GM21367 (cell line): ENCODE measurements at regions not wholly inside any gene's neighbourhood (a gene's known extent, or its start where the extent isn't known, plus 50 kb on each side); places are given as distances from the start of the nearest gene placed in this dataset.

Experiments
- ATAC-seq: cut with Tn5 transposase; IDR thresholded peaks from one replicate; pipeline ENCODE4 v1.9.1; 2021; ENCODE audit not compliant: unreplicated experiment

DNA sequence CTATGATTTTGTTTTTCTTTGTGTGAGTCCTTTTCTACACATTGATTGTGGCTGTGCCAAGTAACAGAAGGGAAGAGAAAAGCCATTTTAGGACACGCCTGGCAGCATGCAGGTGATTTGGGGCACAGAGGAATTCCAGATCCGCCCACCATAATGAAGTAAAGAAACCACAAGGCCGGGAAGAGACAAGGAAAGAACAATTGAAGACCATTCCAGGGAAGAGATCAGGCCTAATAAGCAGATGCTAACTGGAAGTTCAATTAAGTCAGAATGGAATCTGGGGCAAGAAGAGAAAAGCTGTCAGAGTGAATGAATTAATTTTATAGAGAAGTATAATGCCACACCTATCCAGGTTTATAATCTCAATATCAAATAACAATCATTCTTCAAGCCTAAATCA lies 110.2 kb upstream of the ISL1 start:
- ATAC-seq, result no peak

DNA sequence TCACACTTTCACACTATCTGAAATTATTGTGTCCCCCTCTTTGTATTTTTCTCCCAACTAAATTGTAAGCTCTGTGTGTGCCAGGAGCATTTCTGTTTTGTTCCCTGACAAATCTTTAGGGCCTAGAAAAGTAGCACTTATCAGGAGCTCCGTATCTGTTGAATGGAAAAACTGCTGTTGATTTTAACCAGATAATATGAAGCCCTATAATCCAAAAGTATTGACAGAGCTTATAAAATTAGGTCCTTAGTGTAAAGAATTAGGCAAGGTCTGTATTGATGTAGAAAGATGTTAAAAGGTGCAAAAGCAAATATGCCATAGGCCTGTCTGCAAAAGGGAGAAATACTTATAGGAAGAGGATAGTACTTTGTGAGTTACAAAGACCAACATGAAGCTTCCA lies 109.4 kb upstream of the ISL1 start:
- no peak for ATAC-seq

DNA sequence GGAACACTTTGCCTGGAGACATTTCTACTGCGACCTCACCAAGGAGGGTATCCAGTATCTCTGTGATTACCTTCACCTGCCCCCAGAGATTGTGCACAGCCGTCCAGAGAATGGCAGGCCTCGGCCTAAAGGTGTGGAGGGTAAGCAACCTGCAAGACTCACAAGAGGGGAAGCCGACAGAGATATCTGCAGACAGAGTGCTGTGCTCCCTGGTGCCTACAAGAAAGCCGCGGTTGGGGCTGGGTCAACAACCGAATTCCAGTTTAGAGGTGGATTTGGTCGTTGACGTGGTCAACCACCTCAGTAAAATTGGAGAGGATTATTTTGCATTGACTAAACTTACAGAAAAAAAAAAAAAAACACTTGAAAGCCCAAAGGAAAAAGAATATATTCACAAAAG lies 107.8 kb upstream of the ISL1 start:
- ATAC-seq, result no peak

DNA sequence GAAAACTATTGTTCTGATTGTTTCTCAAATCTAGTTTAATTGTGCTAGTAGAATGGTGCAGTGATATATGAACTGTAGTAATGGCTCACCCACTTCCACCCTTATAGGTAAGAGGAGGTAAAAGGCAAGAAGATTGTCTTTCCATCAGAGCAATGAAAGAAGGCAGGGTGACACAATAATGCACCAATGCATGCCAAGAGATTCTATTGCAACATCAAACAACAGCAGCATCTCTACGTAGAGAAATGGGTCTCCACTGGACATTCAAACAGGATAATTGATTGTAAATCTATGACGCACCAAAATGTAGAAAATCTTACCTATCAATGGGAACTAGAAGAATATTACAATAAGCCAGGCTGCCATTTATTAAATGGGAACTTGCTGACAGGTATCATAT lies 107.0 kb upstream of the ISL1 start:
- no peak for ATAC-seq

DNA sequence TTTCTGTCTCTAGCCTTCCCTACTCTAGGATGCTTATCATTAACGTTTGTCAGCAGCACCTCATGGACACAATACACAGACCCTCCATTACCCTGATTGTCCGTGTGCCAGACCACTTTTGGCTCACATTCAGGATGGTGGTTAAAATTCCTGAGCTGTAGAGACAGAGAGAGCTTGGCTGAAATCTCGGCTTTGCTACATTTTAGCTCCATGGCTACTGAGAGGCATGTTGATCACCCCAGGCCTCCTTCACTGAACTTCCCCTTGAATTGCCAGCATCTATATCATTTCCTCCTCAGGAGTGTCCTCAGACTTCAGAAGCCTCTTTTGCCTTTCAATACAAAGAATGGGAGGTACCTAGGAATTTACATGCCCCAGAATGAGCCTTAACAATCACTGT lies 104.7 kb upstream of the ISL1 start:
- ATAC-seq, result no peak

DNA sequence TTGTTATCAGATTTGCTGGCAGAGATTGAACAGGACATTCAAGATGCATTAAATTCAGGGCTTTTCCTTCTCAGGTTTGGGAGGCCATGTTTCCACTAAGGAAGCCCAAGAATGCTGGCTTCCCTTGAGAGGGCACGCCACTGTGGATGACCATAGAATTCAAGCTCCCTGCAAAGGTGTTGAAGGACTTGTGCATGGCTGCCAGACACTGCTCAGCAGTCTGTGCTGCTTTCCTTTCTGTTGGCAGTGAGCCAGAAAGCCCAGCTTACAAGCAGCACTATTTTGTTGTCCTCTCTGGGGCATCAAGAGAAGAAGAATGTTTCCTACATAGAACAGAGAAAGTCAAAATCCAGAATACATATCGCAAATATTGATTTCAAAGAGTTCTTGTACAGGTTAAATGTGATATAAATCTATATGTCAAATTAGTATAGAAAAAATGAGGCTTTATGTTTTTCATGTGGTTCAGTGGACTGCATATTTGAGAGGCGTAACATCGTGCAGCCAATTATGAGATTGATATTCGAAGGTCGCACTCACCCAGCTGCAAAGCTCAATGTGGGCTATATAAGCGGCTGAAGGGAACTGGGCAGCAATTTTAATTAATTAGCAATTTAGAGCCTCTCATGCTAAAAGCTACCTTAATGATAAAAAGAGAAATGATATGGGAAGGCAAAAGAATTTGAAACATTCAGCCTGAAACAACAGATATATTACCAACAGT lies 103.1 kb upstream of the ISL1 start:
- ATAC-seq, result no peak

DNA sequence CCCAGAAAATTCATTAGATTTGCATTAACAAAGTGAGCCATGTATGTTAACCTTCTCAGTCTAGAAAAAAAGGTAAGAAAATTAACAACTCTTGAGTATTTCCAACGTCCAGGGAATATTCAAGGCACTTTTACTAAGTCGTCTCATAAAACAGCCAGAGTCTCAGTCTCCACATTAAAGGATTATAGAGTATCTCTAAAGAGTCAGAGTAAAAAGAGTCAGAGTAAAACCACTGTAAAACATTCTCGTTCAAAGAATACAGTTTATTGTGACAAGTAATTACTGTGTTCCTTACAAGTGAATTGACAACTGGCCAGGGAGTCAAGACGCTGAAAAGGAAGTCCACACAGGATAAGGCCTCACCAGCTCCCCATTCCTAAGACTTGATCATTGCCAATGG lies 97.2 kb upstream of the ISL1 start:
- ATAC-seq, result no peak

DNA sequence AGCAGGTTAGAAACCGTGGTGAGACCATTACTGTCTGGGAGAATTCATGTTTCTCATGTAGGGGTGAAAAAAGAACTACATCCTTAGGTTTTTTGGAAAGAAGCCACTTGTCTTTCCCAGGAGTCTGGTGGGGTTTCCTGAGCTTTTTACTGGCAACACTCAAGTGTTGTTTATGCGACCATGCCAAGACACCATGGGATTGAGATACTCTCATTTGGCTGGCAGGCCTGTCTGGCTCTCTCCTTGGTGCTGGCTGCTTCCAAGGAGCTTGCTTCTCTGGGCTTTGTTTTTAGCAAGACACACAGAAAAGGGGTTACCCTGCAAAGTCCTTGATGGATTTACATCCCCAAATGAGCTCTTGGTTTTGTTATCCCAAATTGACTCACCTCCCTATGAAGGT lies 80.9 kb upstream of the ISL1 start:
- ATAC-seq, result no peak

DNA sequence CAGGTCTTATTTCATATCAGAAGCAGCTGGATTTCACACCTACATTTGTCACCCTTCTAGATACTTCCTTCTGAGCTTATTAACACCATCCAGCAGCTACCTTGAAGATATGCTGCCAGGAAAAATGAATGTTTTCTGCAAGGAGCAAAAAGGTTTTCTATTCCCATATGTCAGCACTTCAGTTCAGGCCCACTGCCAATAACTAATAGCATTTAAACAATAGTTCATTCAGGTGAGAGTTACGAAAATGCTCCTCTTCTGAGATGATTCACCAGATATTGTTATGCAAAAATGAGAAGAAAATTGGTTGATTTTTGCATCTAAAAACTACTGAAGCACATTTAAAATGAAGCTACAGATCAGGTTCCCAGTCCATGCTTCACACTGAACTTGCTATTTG lies 56.4 kb upstream of the ISL1 start:
- ATAC-seq, result no peak
